ENCODE measurements at regions not wholly inside any gene's neighbourhood (a gene's known extent, or its start where the extent isn't known, plus 50 kb on each side); places are given as distances from the start of the nearest gene placed in this dataset.
"Not testable (repeated sequence)": the region's sequence is repeated elsewhere in the genome, so short reads cannot be mapped to it uniquely, and the experiment has no call there.

DNA sequence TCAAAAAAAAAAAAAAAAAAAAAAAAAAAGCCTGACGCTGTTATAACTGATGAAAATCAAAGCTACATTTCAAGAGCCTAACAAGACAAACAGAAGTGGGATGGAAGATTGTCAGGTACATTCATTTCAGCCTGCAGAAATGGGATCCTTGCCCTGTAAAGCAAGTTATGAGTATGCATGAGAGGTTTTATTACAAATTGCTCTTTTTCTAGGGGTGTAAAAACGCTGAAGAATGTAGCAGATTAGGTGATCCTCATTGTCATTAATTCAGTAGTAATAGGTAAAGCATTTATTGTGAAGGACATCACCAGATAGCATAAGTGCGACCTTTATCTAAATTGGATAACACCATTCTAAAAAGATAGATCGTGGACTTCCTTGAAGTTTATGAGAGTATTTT, 208.3 kb downstream of the KCNJ2 start:
- no peak for DNase-seq

DNA sequence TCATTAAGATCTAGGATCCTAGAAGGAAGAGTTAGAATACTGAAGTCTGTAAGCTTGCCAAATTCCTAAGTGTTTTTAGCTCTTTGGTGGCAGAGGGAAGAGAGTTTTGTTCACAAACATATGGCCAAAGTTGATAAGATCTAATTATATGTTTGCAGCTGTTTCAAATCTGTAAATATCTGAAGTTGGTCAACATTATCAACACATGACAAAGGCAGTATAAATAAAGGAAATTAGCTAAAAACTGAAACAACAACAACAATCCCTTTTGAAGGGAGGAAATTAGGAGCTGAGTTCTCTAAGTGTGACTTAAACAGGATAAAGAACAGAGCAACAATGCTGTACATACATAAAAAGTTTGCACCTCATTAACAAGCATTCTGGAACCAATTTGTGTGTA, 208.7 kb downstream of the KCNJ2 start:
- no peak for DNase-seq

DNA sequence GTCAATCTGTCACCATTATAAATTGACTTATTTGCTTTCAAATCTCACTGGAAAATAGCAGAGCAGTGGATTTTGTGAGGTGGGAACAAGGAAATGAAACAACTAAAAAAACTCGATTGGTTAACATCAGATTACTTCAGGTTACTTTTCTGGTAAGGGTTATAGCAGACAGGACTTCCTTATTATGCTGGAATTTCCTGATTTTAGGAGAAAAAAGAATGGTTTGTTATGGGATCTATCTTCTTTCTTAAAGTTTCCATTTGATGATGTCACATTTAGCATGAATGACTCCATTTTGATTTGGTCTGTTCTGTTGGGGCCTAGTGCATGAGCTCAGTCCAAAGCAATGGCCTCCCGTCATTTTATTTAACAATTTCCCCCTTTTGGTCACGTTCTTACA, 210.6 kb downstream of the KCNJ2 start:
- no peak for DNase-seq

DNA sequence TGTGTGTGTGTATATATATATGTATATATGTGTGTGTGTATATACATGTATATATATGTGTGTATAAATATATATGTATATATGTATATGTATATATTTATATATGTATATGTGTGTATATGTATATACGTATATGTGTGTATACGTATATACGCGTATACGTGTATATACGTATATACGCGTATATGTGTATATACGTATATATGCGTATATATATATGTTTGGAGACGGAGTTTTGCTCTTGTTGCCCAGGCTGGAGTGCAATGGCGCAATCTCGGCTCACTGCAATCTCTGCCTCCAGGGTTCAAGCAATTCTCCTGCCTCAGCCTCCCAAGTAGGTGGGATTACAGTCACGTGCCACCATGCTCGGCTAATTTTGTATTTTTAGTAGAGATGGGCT, 212.6 kb downstream of the KCNJ2 start:
- not testable (repeated sequence) for DNase-seq

DNA sequence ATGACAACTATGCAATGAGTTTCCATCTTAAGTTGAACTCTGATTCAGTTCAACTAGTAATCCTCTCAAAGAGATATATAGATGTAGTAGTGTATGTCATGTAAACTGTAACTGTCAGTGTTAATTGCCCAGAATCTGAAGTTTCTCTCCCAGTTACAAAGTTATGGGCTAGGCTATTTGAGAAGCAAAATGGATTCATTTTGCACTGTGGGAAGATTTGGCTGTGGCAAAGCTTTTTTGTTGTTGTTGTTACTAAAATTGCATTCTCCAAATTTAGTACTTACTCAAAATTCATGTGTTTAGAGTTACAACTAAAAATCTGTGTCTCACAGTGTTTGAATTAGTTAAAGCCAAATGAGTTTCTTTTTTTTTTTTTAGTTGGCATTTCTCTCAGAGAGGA, 219.0 kb downstream of the KCNJ2 start:
- no peak for DNase-seq

DNA sequence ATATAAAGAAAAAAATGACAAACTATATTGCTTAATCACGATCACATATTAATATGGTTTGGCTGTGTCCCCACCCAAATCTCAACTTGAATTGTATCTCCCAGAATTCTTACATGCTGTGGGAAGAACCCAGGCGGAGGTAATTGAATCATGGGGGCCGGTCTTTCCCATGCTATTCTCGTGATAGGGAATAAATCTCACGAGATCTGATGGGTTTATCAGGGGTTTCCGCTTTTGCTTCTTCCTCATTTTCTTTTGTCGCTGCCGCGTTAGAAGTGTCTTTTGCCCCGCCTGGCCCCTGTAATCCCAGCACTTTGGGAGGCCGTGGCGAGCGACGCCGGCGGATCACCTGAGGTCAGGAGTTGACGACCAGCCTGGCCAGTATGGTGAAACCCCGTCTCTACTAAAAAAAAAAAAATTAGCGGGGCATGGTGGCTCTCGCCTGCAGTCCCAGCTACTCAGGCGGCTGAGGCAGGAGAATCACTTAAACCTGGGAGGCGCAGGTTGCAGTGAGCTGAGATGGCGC, 220.0 kb downstream of the KCNJ2 start:
- not testable (repeated sequence) for DNase-seq

DNA sequence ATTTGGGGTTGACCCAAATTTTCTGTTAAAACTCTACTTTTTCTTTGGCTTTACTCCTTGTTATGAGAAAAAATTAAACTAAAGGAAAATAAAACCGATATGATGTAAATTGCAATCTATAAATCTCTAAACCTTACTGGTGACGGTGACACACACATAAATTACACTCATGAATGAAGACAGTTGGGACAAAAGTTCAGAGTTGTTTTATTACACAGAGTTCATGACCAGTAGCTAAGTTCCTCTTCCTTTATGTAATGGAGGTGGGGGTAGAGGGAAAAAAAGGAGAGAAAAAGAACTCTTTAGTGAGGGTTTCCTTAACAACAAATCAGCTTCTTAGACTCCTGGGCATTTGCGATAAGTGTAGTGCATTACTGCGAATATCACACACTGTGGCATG, 220.7 kb downstream of the KCNJ2 start:
- DNase-seq, result no peak

DNA sequence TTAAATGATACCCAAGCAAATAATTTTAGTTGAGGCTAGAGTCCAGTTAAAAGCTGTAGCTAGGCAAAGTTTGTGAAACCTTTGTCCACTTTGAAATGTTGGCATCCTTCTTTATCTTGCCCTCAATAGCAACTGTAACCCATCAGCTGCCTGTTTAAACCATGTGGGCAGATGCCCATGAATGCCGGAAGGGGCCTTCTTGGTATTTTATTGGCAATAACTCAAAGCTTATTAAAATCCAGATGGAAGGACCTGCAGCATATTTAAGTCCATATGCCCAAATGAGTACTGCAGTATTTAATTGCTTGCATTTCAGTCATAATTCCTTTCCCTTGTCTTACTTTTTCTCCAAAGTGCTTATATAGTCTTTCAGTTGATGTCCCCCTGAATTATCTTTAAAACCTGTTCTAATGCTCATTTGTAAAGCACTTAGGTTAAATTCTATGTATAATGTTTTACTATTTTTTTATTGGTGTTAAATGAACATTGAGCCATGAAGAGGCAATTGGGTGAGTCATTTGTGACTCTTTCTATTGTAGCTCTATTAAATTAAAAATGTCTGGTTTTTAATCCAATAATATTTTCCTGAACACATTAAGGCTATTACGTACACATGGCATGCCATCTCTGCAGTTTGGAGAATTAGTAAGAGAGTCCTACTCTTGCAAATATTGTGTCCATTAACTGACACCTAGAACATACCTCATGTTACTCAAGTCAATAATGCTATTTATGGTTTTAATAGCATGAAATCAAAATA, 225.3 kb downstream of the KCNJ2 start:
- no peak for DNase-seq

DNA sequence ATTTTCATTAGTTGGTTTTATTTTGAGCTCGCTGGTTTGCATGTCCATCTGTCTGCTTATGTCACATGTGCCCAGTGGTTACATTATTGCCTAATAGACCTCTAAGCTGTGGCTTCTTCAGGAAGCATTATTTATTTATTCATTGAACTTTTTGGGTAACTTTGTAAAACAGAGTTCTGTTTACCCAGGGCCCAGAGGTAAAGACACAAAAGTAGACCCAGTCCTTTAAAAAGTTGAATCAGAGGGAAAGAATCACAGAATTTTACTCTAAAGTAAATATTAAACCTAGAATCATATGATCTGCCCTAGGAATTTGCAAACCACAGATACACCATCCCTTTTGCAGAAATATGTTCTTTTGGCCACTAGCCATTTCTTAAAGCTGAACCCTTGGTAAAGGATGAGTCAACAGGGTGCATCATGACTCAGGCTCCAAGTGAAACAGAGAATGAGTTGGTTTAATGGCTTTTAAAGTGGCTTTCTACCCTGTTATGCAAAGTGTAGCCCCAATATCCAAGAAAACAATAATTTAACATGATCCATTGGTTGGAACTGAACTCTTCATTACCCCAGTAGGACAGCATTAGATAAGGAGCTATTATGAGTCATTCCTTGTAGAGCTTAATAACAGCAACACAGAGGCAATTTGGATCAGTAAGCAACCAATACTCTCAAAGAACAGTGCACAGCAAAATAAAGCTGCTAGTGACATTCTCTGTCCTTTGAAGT, 236.3 kb downstream of the KCNJ2 start:
- no peak for DNase-seq

DNA sequence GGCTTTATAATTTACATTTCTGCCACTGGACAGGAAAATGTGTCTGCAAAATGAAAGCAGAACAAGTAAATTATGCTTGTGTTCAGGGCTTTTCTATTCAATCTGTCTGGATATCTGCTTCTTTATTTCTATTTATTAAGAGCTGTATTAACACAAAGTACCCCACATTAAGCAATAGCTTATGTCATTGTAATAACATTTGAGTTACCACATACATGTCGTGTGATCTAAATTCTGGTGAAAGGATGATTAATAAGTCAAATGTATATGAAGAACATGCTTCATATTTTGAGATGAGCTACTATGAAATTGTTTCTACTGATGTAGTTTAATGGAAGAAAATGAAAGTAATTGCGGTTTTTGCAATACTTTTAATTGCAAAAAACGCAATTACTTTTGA, 238.2 kb downstream of the KCNJ2 start:
- no peak for DNase-seq

DNA sequence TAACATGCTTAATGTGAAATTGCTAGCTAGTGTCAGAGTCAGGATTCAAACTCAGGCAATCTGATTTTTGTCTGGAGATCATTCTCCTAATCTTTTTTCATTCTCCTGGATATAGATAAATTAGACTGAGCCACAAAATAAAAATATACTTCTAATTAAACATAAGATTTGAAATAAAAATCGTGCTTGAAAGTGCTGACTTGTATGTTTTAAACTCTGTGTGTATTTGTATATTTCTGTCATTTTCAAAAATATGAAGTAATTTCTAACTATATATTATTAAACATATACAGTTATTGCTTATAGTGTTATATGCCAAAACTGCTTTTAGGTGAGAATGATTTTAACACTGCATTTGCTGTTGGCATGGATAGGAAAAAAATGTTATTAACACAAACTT, 239.4 kb downstream of the KCNJ2 start:
- no peak for DNase-seq

DNA sequence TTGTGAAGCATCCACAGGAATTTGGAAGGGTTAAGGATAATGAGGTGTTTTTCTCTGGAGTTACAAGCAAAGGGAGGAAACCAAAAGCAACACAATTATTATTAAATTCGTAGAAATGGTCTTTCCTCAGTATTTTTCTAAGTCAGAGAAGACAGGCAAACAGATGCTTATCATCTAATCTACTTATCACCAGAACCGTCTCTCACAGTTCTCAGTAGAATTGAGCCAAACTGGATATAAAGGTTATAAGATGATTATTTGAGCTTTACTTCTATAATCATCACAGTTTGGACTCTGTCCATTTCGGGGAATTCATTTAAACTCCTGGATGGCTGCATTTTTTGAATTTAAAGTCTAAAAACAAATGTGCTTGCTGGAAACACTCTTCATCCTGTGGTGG, 245.0 kb downstream of the KCNJ2 start:
- no peak for DNase-seq

DNA sequence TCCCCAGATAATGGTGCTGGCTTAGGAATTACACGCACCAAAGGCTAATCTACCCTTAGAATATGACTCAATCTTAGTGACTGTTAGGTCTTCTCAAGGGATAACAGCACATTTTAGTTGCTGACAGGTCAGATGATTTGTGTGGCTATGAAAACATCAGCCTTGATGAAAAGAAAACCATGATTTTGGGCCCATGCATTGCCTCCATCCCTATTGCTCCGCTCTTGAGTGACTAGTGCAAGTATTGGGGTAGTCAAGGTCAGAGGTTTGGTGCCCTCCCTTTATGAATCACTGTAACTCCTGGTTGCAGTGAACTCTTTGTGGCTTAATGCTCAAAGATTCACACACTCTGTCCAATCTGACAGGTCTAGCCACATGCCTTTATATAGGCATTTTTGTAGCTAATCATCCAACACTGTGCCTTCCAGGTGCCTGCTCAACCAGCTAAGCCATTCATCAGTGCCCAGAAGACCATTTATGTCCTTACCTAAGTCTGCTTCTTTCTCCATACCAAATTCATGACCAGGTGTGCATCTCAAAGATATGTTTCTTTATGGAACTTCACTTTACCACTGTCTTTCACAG, 251.6 kb downstream of the KCNJ2 start:
- no peak for DNase-seq

DNA sequence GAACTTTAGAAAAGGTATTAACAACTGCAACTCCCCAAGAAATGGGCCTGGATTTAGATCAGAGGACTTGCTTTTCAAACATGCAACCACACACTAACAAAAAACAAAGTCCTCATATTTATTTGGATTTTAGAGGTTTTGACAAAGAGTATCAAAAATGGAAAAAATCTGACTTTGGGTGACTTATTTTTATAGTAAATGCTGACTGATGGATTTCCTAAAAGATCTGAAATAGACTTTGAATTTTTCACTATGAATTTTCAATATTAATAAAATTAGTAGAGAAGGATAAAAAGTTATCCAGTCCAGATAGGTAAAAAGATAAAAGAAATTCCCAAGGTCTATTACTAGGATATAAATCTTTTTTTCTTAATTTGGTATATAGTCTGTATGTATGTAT, 253.5 kb downstream of the KCNJ2 start:
- no peak for DNase-seq

DNA sequence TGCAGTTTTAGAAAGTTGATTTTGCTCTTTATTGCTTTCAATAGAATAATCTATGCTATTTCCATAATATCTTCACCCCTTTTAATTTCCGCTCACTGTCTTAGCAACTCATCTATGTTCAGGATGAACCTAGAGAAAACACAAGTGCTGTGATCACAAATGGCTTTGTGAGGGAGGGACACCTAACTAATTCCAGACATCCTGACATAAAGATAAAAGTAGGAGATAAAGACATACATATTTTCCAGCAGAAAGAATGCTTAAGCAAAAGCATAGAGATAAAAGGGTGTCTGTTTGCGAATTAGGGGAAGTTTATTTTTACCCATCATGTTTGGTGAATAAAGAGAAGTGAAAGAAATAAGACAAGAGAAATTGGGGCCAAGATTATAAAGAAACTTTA, 254.2 kb downstream of the KCNJ2 start:
- DNase-seq, result no peak

DNA sequence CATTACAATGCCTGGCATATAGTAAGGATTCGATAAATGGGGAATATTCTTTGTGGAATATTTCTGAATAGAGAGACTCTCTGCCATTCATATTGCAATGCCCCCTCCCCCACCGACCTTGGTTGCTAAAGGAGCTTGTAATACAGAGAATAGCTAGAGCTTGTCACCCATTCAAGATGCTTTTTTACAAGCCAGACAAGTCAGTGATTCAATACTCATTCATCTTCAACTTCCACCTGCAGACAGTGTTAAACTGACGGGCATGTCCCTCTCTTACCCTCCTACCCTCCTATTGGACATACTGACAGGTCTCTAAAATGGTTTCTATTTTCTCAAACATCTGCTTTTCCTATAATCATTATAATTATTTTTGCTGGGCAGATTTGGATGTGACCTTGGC, 257.4 kb downstream of the KCNJ2 start:
- DNase-seq, result no peak

DNA sequence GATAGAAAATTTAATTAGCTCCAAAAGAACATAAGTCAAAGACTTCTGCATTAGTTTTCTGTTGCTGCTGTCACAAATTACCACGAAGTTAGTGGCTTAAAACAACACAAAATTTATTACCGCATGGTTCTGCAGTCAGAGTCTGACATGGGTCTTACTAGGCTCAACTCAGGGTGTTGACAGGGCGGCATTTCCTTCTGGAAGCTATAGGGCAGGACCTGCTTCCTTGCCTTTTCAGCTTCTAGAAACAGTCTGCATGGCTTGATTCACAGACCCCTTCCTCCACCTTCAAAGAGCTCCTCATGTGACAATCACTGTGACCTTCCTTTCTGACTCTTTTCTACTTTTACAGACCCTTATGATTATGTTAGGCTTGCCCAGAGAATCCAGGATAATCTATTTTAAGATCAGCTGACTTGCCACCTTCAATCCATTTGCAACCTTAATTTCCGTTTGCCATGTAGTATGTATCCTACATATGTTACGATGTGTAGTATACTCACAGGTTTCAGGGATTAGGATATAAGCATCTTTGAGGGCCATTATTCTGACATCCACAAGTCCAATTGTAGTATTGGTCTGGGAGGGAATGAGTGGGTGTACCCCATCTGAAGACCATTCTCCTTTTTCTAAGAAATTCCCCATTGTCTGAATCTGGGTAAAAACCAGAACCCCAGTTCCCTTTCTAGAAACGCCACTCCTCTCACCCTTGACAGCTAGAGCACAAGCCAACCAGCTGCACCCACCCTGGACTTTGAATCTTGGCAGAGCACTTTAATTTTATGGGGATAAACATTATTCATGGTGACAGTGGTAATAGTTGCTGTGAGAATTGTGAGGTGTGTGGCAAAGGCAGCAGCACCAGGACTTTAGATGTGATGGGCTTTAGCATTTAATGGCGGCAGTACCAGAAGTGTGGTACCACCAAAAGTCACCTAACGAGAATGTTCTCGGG, 265.5 kb downstream of the KCNJ2 start:
- no peak for DNase-seq

DNA sequence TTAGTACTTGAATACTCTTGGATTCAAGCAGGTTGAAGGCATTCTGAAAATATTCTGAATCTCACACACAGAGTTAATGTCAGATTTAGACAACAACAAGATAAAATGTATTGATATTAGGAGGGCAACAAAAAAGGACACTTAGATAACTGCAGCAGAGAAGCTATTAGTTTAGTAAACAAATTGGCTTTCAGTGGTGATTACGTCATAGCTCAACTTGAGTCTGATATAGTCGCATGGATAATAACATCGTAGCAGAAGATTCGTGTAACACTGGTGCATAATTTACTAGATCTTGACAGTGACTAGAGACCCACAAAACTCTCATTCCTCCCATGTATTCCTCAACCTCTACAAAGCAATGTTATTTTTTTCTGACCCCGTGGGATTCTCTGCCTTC, 268.3 kb downstream of the KCNJ2 start:
- no peak for DNase-seq

DNA sequence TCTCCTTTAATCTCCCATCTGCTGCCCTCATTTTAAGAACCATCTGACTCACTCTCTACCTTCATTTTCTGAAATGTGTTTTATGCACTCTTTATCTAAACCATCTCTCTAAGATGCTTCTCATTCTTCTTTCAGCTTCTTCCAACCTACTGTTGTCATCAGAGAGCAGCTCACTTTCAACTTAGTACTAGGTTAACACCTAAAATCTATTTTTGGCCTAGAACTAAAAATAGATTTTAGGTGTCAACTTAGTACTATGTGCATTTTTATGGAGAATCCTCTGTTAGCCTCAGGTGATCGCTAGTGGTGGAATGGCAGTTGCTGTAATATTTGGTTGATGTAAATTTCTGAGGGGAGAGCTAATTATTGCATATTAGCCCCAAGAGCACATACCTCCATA, 277.1 kb downstream of the KCNJ2 start:
- no peak for DNase-seq

DNA sequence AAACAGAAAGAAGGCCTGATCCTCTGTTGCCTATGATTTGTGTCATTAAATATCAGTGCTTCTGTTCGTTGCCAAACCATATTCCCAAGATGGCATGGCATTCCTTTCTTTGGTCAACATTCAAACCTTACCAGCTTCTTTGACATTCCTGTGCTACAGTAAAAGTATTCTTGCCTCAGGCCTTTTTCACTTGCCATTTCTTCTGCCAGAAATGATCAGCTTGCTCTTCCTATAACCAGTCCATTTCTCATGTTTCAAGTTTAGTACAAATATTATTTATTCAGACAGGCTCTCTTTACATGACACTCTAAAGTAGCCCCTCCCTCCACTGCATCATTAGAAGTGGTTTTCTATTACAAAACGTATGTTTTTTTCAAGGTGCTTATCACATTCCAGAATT, 278.3 kb downstream of the KCNJ2 start:
- no peak for DNase-seq

DNA sequence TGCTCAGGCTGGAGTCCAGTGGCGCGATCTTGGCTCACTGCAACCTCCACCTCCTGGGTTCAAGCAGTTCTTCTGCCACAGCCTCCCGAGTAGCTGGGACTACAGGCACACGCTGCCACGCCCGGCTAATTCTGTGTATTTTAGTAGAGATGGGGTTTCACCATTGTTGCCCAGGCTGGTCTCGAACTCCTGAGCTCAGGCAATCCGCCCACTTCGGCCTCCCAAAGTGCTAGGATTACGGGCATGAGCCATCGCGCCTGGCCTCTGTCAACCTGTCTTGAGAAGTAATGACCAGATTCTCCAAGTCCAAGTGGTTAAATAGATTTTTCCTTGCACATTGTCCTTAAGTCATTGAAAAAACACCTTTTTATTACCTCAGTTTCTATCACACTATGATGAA, 283.7 kb downstream of the KCNJ2 start:
- not testable (repeated sequence) for DNase-seq

DNA sequence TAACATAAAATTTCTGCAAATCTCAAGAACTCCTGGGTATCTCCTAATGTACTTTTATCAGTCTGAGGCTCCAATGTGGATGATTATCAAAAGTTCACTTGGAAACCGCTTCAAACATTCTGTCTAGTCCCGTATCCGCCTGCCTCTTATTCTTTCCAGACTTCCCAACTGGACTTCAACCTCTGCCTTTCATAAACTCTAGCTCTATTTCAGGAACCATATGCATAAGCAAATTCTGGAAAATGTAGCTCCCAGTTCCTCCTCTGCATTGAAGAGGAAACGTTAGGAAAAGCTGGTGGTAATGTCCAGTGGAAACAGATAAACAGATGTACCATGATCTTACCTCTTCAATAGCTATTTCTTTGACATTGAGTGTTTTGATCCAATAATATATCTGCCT, 285.0 kb downstream of the KCNJ2 start:
- DNase-seq, result no peak

DNA sequence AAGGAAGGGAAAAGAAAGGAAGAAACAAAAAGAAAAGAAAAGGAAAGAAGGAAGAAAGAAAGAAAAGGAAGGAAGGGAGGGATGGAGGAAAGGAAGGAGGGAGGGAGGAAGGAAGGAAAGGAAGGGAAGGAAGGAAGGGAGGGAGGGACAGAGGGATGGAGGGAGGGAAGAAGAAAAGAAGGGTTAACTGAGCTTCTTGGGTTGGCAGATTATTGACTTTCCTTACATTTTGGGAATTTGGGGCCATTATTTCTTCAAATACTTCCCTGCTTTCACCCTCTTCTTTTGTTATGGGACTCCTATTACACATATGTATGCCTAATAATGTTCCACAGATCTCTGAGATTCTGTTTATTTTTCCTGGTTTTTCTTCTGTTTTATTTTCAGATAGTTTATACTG, 285.6 kb downstream of the KCNJ2 start:
- DNase-seq, result no peak
